ENCODE measurements at regions not wholly inside any gene's neighbourhood (a gene's known extent, or its start where the extent isn't known, plus 50 kb on each side); places are given as distances from the start of the nearest gene placed in this dataset.

DNA sequence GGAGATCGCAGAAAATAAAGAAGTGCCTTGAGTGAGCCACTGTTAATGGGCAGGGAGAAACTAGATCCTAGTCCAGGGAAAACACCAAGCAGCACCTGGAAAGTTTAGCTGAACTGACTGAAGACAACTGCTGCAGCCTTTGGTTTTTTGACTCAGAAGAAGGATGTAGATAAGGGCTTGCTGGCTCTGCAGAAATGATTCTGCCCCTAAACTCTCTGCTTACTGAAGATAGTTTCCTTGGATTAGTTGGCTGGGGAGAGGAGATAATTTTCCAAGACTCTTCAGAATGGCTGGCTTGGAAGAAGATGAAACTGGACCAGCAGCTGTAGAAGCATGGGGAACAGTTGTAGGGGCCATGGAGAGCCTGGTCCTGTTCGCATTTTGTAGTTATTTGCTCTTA, 471.8 kb downstream of the KDM4C start:
- Histone ChIP-seq H2BK15ac (ENCODE audit: low read length) (no peak overlapping the region), H2BK120ac (replicated peaks; ENCODE audit: low read depth, low read length) (no peak overlapping the region), H3K56ac (replicated peaks; ENCODE audit: insufficient read length, low read depth, low read length) (no peak overlapping the region), H4K91ac (replicated peaks; ENCODE audit: insufficient read length, low read length) (no peak overlapping the region), H2BK12ac (ENCODE audit: low read depth, low read length) (no peak overlapping the region), H2AK5ac (ENCODE audit: low read depth, low read length) (no peak overlapping the region), H3K27me3 (replicated peaks in 1 of 4; ENCODE audit: control insufficient read depth in 3 of 4, extremely low read depth in 1 of 4, insufficient read depth in 3 of 4, low read length in 3 of 4) (no peaks in the 10 kb centered on the region), H3K4ac (replicated peaks; ENCODE audit: insufficient read length, low read depth, low read length) (no peak overlapping the region), H4K20me1 (replicated peaks in 1 of 2; ENCODE audit: control insufficient read depth in 1 of 2, insufficient read depth in 2 of 2, low read length in 2 of 2) (no peaks in the 10 kb centered on the region), H2BK5ac (ENCODE audit: low read depth, low read length) (no peak overlapping the region), H4K5ac (ENCODE audit: insufficient read length, low read depth, low read length) (no peak overlapping the region), H3K9ac (replicated peaks in 1 of 4; ENCODE audit: extremely low read depth in 1 of 4, low read depth in 3 of 4, low read length in 3 of 4) (no peak overlapping the region), H3K4me2 (ENCODE audit: insufficient read depth in 1 of 2, low read depth in 2 of 2, low read length in 2 of 2) (no peak overlapping the region), H3K14ac (ENCODE audit: insufficient read length) (no peak overlapping the region), H3K4me1 (replicated peaks in 1 of 4; ENCODE audit: control insufficient read depth in 3 of 4, insufficient read depth in 4 of 4, low read length in 3 of 4) (peaks cover 0 to 4% (median 0%) of the 10 kb centered on the region in 4 experiments; a peak in 3 of 7 replicates), H3K79me1 (ENCODE audit: low read depth, low read length) (no peaks in the 10 kb centered on the region), H4K8ac (ENCODE audit: extremely low read depth, insufficient read depth, low read length) (no peak overlapping the region), H3K79me2 (ENCODE audit: control insufficient read depth in 1 of 2, insufficient read depth in 2 of 2, low read length in 2 of 2) (no peaks in the 10 kb centered on the region), H3K9me3 (ENCODE audit: insufficient read depth in 2 of 2, low read depth in 1 of 2, low read length in 1 of 2) (no peaks in the 10 kb centered on the region), H3K4me3 (ENCODE audit: extremely low read depth in 1 of 4, insufficient read depth in 2 of 4, low read depth in 3 of 4, low read length in 4 of 4) (no peak overlapping the region), H3K23me2 (ENCODE audit: low read depth, low read length) (no peaks in the 10 kb centered on the region; the same call in 1 of the 2 replicates), H3K27ac (ENCODE audit: low read depth, low read length) (no peak overlapping the region), H3K18ac (ENCODE audit: extremely low read depth, low read length) (no peak overlapping the region), H3K23ac (ENCODE audit: insufficient read length) (no peak overlapping the region), H2AFZ (ENCODE audit: low read length) (no peak overlapping the region), H2BK20ac (ENCODE audit: low read length) (no peak overlapping the region), H3K36me3 (ENCODE audit: control insufficient read depth in 2 of 4, insufficient read depth in 4 of 4, low read length in 3 of 4) (no peaks in the 10 kb centered on the region)
- CTCF ChIA-PET (ENCODE audit: partially characterized antibody), result interaction anchor here (1.3 to 1.9 kb wide), 3 partner anchors 8 to 340 kb away, joined by 3 to 10 read pairs (median 4); no protein-coding TSS in a partner anchor
- whole genome bisulfite sequencing, 2 experiments (ENCODE audit: extremely low coverage in 1 of 2, insufficient coverage in 1 of 2, insufficient read length in 1 of 2, insufficient replicate concordance in 2 of 2, low coverage in 1 of 2, low lambda C conversion rate in 2 of 2, missing lambda C conversion rate in 1 of 2), result 89% methylated on average over 2 of the region's 2 CpGs; no CpG with 5 or more reads in 1 of the 2 experiments
- POLR2A ChIA-PET (ENCODE audit: partially characterized antibody), result no interaction called here
- FAIRE-seq (no peak), DNase-seq (ENCODE audit: low read depth in 1 of 2, low spot score in 2 of 2) (no peak)
- no peak for TF ChIP-seq SP1 (IDR thresholded peaks at IDR 0.05; ENCODE audit: low read depth, low read length)
- no peak for TF ChIP-seq HDAC2 (IDR thresholded peaks at IDR 0.05; ENCODE audit: borderline replicate concordance in 1 of 2, low read depth in 2 of 2, low read length in 2 of 2)
- TF ChIP-seq FOSL1 (IDR thresholded peaks at IDR 0.05; ENCODE audit: insufficient read depth, low read depth, low read length), result no peak

Measured in H1 (cell line).